GM19463 (cell line): ENCODE measurements at regions not wholly inside any gene's neighbourhood (a gene's known extent, or its start where the extent isn't known, plus 50 kb on each side); places are given as distances from the start of the nearest gene placed in this dataset.
"Not testable (repeated sequence)": the region's sequence is repeated elsewhere in the genome, so short reads cannot be mapped to it uniquely, and the experiment has no call there.

Experiments used
- ATAC-seq: cut with Tn5 transposase; IDR thresholded peaks from one replicate; pipeline ENCODE4 v1.9.1; 2021; ENCODE audit warnings: mild to moderate bottlenecking, moderate library complexity; ENCODE audit not compliant: unreplicated experiment

GRCh38 chr15:22665059-22665702, 121.3 kb upstream of the NIPA1 start:
- not testable (repeated sequence) for ATAC-seq

GRCh38 chr15:22665711-22666110, 120.7 kb upstream of the NIPA1 start:
- ATAC-seq: not testable (repeated sequence)

- ATAC-seq: not testable (repeated sequence)
These were observed 101.7 kb upstream of the NIPA1 start for GRCh38 chr15:22684786-22685185.

- not testable (repeated sequence) for ATAC-seq
These were observed 86.6 kb upstream of the NIPA1 start for GRCh38 chr15:22699881-22700280.

- not testable (repeated sequence) for ATAC-seq
These were observed 75.6 kb upstream of the NIPA1 start for GRCh38 chr15:22710831-22711341.

GRCh38 chr15:22713933-22714332, 72.5 kb upstream of the NIPA1 start:
- not testable (repeated sequence) for ATAC-seq

GRCh38 chr15:22714358-22715132, 71.9 kb upstream of the NIPA1 start:
- not testable (repeated sequence) for ATAC-seq

- ATAC-seq: not testable (repeated sequence)
These were observed 71.2 kb upstream of the NIPA1 start for GRCh38 chr15:22715133-22715845.

GRCh38 chr15:22719980-22720379, 66.5 kb upstream of the NIPA1 start:
- ATAC-seq: not testable (repeated sequence)

- ATAC-seq: not testable (repeated sequence)
These were observed 60.3 kb upstream of the NIPA1 start for GRCh38 chr15:22726104-22726503.

GRCh38 chr15:22735067-22735466, 51.4 kb upstream of the NIPA1 start:
- ATAC-seq: not testable (repeated sequence)

- ATAC-seq: no peak
These were observed 50.7 kb upstream of the NIPA1 start for GRCh38 chr15:22735781-22736180.

- not testable (repeated sequence) for ATAC-seq
These were observed 50.2 kb upstream of the NIPA1 start for GRCh38 chr15:22736200-22736599.
